Breast epithelium (tissue), 3 donors: ENCODE measurements at regions not wholly inside any gene's neighbourhood (a gene's known extent, or its start where the extent isn't known, plus 50 kb on each side); places are given as distances from the start of the nearest gene placed in this dataset.

Source experiments
- POLR2A ChIP-seq: fragments of 450-650 bp; IDR thresholded peaks from one replicate; pipeline ENCODE4 v1.6.1; 2016; ENCODE audit warnings: antibody characterized with exemption, mild to moderate bottlenecking, moderate library complexity
- POLR2AphosphoS5 ChIP-seq, 3 donors: sonication (generic); formaldehyde crosslinking; IDR thresholded peaks; one replicate each; pipeline ENCODE4 v1.6.1; 2017; ENCODE audit warnings: antibody characterized with exemption in 3 of 3
- TF ChIP-seq, protein P1 (sequence below), 3 donors: fragments of 450-650 bp; IDR thresholded peaks; one replicate each; pipeline ENCODE4 v1.5.1; 2016 to 2017; ENCODE audit warnings: antibody characterized with exemption in 3 of 3, mild to moderate bottlenecking in 3 of 3, moderate library complexity in 3 of 3

DNA sequence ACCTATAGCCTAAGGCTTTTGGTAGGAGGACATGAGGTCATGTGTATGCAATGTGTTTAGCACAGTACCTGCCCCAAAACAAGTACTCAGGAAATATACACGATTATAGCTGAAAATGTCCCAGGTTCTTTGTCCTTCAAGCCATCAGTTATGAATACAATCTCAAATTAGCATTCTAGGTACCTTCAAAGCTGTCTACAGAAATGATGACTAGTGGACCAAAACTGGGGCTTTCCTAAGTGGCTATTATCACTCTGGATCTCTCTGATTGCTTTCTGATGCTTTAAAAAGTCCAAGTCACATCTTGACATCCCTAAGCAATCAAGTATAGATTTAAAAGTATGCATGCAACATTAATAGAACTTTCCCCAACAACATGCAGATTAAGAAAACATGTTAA, 93.0 kb upstream of the SLIT3 start:
- TF ChIP-seq, protein P1, sequence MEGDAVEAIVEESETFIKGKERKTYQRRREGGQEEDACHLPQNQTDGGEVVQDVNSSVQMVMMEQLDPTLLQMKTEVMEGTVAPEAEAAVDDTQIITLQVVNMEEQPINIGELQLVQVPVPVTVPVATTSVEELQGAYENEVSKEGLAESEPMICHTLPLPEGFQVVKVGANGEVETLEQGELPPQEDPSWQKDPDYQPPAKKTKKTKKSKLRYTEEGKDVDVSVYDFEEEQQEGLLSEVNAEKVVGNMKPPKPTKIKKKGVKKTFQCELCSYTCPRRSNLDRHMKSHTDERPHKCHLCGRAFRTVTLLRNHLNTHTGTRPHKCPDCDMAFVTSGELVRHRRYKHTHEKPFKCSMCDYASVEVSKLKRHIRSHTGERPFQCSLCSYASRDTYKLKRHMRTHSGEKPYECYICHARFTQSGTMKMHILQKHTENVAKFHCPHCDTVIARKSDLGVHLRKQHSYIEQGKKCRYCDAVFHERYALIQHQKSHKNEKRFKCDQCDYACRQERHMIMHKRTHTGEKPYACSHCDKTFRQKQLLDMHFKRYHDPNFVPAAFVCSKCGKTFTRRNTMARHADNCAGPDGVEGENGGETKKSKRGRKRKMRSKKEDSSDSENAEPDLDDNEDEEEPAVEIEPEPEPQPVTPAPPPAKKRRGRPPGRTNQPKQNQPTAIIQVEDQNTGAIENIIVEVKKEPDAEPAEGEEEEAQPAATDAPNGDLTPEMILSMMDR (IDR thresholded peaks at IDR 0.05), result no peak
- TF ChIP-seq POLR2A, result no peak
- no peak for TF ChIP-seq POLR2AphosphoS5 (IDR thresholded peaks at IDR 0.05)
